Cardiac muscle cell (in vitro differentiated cells and primary cell): ENCODE measurements at regions not wholly inside any gene's neighbourhood (a gene's known extent, or its start where the extent isn't known, plus 50 kb on each side); places are given as distances from the start of the nearest gene placed in this dataset.

Experiments used
- DNase-seq, 2 donors: peaks; one replicate each; pipeline versions ENCODE4 v3.0.0 to v3.0.0-alpha.2; 2010 to 2017; ENCODE audit warnings: low read depth in 1 of 2, low spot score in 1 of 2
- H3K27ac ChIP-seq: fragments of 200-600 bp; sonication (generic); 2 replicates; pipeline ENCODE4 v1.5.1; 2016
- H3K27me3 ChIP-seq: fragments of 200-600 bp; sonication (generic); 2 replicates; pipeline ENCODE4 v1.6.0; 2016; ENCODE audit warnings: control low read depth
- H3K36me3 ChIP-seq: fragments of 200-600 bp; sonication (generic); 2 replicates; pipeline ENCODE4 v1.5.1; 2016; ENCODE audit warnings: control low read depth
- H3K4me1 ChIP-seq: fragments of 200-600 bp; sonication (generic); 2 replicates; pipeline ENCODE4 v1.8.1; 2017; ENCODE audit warnings: low read depth, mild to moderate bottlenecking, mixed run types
- H3K4me3 ChIP-seq: fragments of 200-600 bp; sonication (generic); 2 replicates; pipeline ENCODE4 v1.5.1; 2016; ENCODE audit warnings: mild to moderate bottlenecking
- H3K9me3 ChIP-seq: fragments of 200-600 bp; sonication (generic); 2 replicates; pipeline ENCODE4 v1.5.1; 2017; ENCODE audit warnings: low read depth, mild to moderate bottlenecking, control low read depth
- CTCF ChIP-seq: IDR thresholded peaks from 2 replicates; pipeline ENCODE4 v1.5.1; 2012; ENCODE audit warnings: low read depth, mild to moderate bottlenecking, low read length

GRCh38 chr22:22786301-22787115, 101.1 kb upstream of the IGLL5 start:
- no peaks in the 10 kb centered on the region for H3K27me3 ChIP-seq
- no peaks in the 10 kb centered on the region for H3K4me1 ChIP-seq
- no peak overlapping the region for H3K4me3 ChIP-seq
- TF ChIP-seq CTCF = no peak
- no peak for DNase-seq
- H3K27ac ChIP-seq = no peak overlapping the region
- no peaks in the 10 kb centered on the region for H3K36me3 ChIP-seq
- H3K9me3 ChIP-seq = no peaks in the 10 kb centered on the region

GRCh38 chr22:22787151-22787550, 100.5 kb upstream of the IGLL5 start:
- no peak overlapping the region for H3K27ac ChIP-seq
- no peak for TF ChIP-seq CTCF
- no peaks in the 10 kb centered on the region for H3K36me3 ChIP-seq
- H3K4me3 ChIP-seq = no peak overlapping the region
- no peaks in the 10 kb centered on the region for H3K4me1 ChIP-seq
- H3K9me3 ChIP-seq = no peaks in the 10 kb centered on the region
- no peak for DNase-seq
- H3K27me3 ChIP-seq = no peaks in the 10 kb centered on the region

GRCh38 chr22:22787786-22788459, 99.7 kb upstream of the IGLL5 start:
- peak in 1 of 2 donors; percentile 68 for DNase-seq
- H3K4me1 ChIP-seq = no peaks in the 10 kb centered on the region
- no peaks in the 10 kb centered on the region for H3K36me3 ChIP-seq
- H3K4me3 ChIP-seq = no peak overlapping the region
- H3K27me3 ChIP-seq = no peaks in the 10 kb centered on the region
- H3K27ac ChIP-seq = no peak overlapping the region
- H3K9me3 ChIP-seq = no peaks in the 10 kb centered on the region
- TF ChIP-seq CTCF = peak; percentile 91

GRCh38 chr22:22788460-22789037, 99.1 kb upstream of the IGLL5 start:
- H3K27me3 ChIP-seq = no peaks in the 10 kb centered on the region
- no peaks in the 10 kb centered on the region for H3K9me3 ChIP-seq
- no peaks in the 10 kb centered on the region for H3K4me1 ChIP-seq
- no peak for TF ChIP-seq CTCF
- H3K36me3 ChIP-seq = no peaks in the 10 kb centered on the region
- H3K4me3 ChIP-seq = no peak overlapping the region
- no peak for DNase-seq
- H3K27ac ChIP-seq = no peak overlapping the region

GRCh38 chr22:22789233-22789921, 98.2 kb upstream of the IGLL5 start:
- no peak for TF ChIP-seq CTCF
- Histone ChIP-seq H3K36me3 (no peaks in the 10 kb centered on the region), H3K4me1 (no peaks in the 10 kb centered on the region), H3K4me3 (no peak overlapping the region), H3K9me3 (no peaks in the 10 kb centered on the region), H3K27ac (no peak overlapping the region), H3K27me3 (no peaks in the 10 kb centered on the region)
- DNase-seq = no peak
